Natural killer cell (primary cell): ENCODE measurements at regions not wholly inside any gene's neighbourhood (a gene's known extent, or its start where the extent isn't known, plus 50 kb on each side); places are given as distances from the start of the nearest gene placed in this dataset.

ENCODE experiments used
- ATAC-seq, 3 donors: fragments of 150-1000 bp in 2 of 3; fragments of 200-7000 bp in 1 of 3; cut with Tn5 transposase; 1 replicate in 1 of 3; 2 replicates in 2 of 3; pipeline ENCODE4 v1.10.0; 2021; ENCODE audit warnings: mild to moderate bottlenecking in 2 of 3, moderate library complexity in 2 of 3
- DNase-seq, 2 donors: peaks; one replicate each; pipeline versions ENCODE4 v3.0.0 to v3.0.0-alpha.2; 2013 to 2021; ENCODE audit warnings: mixed read lengths in 1 of 2
- H3K27ac ChIP-seq: one replicate; pipeline ENCODE4 v1.5.1; 2013; ENCODE audit warnings: mild to moderate bottlenecking, low read length
- H3K27me3 ChIP-seq: one replicate; pipeline ENCODE4 v1.6.1; 2013; ENCODE audit warnings: low read length; ENCODE audit not compliant: control insufficient read depth, insufficient read depth
- H3K36me3 ChIP-seq: one replicate; pipeline ENCODE4 v1.6.1; 2013; ENCODE audit warnings: low read length; ENCODE audit not compliant: control insufficient read depth, insufficient read depth
- H3K4me1 ChIP-seq: one replicate; pipeline ENCODE4 v1.6.1; 2013; ENCODE audit warnings: low read length; ENCODE audit not compliant: control insufficient read depth, insufficient read depth
- H3K4me3 ChIP-seq: one replicate; pipeline ENCODE4 v1.5.1; 2013; ENCODE audit warnings: low read length
- H3K9me3 ChIP-seq: one replicate; pipeline ENCODE4 v1.6.1; 2013; ENCODE audit warnings: low read length; ENCODE audit not compliant: control insufficient read depth, insufficient read depth
- H3K27ac Mint-ChIP-seq, 2 donors: one replicate each; pipeline ENCODE4 v1.8.0; 2022; ENCODE audit warnings: mild to moderate bottlenecking in 2 of 2, mixed read lengths in 2 of 2, moderate library complexity in 1 of 2
- H3K27me3 Mint-ChIP-seq, 2 donors: one replicate each; pipeline ENCODE4 v1.8.0; 2022; ENCODE audit warnings: low read depth in 2 of 2, mixed read lengths in 2 of 2
- H3K36me3 Mint-ChIP-seq: one replicate; pipeline ENCODE4 v1.8.0; 2022; ENCODE audit warnings: mixed read lengths
- H3K4me1 Mint-ChIP-seq, 2 donors: one replicate each; pipeline ENCODE4 v1.8.0; 2022; ENCODE audit warnings: mixed read lengths in 2 of 2
- H3K4me3 Mint-ChIP-seq: one replicate; pipeline ENCODE4 v1.8.0; 2022; ENCODE audit warnings: mild to moderate bottlenecking, moderate library complexity, mixed read lengths
- H3K9me3 Mint-ChIP-seq, 2 donors: one replicate each; pipeline ENCODE4 v1.8.0; 2022; ENCODE audit warnings: mixed read lengths in 2 of 2
- WGBS: methylation state at CpG from one replicate; pipeline ENCODE4 v1.1.7; 2013; ENCODE audit warnings: missing lambda C conversion rate; ENCODE audit not compliant: insufficient coverage; 5-methylcytosine and 5-hydroxymethylcytosine counted together
- intact Hi-C: fragments of 100-400 bp; cut with micrococcal nuclease; formaldehyde crosslinking; loops from one replicate; pipeline ENCODE4 v1.14.2; 2022
- TF ChIP-seq, protein P1 (sequence below): fragments of 200-600 bp; IDR thresholded peaks from one replicate; pipeline ENCODE4 v1.8.0; 2022; ENCODE audit warnings: antibody characterized with exemption

- Mint-ChIP-seq H3K9me3 (peaks cover 22% of the 10 kb centered on the region in 2 donors), H3K27ac (no peak overlapping the region), H3K4me3 (no peak overlapping the region), H3K36me3 (peaks cover 13% of the 10 kb centered on the region), H3K27me3 (no peaks in the 10 kb centered on the region), H3K4me1 (no peaks in the 10 kb centered on the region)
- H3K36me3 ChIP-seq: no peaks in the 10 kb centered on the region
- no peak overlapping the region for H3K27ac ChIP-seq
- WGBS: no CpG with 5 or more reads among the region's 1 CpG
- no peaks in the 10 kb centered on the region for H3K4me1 ChIP-seq
- DNase-seq (no peak), ATAC-seq (no peak)
- H3K27me3 ChIP-seq: no peaks in the 10 kb centered on the region
- H3K9me3 ChIP-seq: no peaks in the 10 kb centered on the region
- no peak overlapping the region for H3K4me3 ChIP-seq
- TF ChIP-seq, protein P1, sequence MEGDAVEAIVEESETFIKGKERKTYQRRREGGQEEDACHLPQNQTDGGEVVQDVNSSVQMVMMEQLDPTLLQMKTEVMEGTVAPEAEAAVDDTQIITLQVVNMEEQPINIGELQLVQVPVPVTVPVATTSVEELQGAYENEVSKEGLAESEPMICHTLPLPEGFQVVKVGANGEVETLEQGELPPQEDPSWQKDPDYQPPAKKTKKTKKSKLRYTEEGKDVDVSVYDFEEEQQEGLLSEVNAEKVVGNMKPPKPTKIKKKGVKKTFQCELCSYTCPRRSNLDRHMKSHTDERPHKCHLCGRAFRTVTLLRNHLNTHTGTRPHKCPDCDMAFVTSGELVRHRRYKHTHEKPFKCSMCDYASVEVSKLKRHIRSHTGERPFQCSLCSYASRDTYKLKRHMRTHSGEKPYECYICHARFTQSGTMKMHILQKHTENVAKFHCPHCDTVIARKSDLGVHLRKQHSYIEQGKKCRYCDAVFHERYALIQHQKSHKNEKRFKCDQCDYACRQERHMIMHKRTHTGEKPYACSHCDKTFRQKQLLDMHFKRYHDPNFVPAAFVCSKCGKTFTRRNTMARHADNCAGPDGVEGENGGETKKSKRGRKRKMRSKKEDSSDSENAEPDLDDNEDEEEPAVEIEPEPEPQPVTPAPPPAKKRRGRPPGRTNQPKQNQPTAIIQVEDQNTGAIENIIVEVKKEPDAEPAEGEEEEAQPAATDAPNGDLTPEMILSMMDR: no peak
- intact Hi-C loops: no loop called here
These were observed 872.9 kb downstream of the TAF11L14 start for GRCh38 chr5:18507114-18507513.

- Mint-ChIP-seq H3K4me1 (no peaks in the 10 kb centered on the region), H3K27ac (no peak overlapping the region), H3K4me3 (no peak overlapping the region), H3K36me3 (peaks cover 20% of the 10 kb centered on the region), H3K9me3 (peaks cover 19 to 20% of the 10 kb centered on the region in 2 donors), H3K27me3 (no peaks in the 10 kb centered on the region)
- Histone ChIP-seq H3K4me1 (no peaks in the 10 kb centered on the region), H3K27ac (no peak overlapping the region), H3K4me3 (no peak overlapping the region), H3K36me3 (no peaks in the 10 kb centered on the region), H3K27me3 (no peaks in the 10 kb centered on the region), H3K9me3 (peaks cover 6% of the 10 kb centered on the region)
- no peak for ATAC-seq
- intact Hi-C loops: no loop called here
- WGBS: 95% methylated on average over 4 of the region's 6 CpGs
- no peak for DNase-seq
- TF ChIP-seq, protein P1: no peak
These were observed 883.6 kb downstream of the TAF11L14 start for GRCh38 chr5:18517641-18518380.

- Histone ChIP-seq H3K27me3 (no peaks in the 10 kb centered on the region), H3K9me3 (peaks cover 8% of the 10 kb centered on the region), H3K4me3 (no peak overlapping the region), H3K36me3 (no peaks in the 10 kb centered on the region), H3K27ac (no peak overlapping the region), H3K4me1 (no peaks in the 10 kb centered on the region)
- no peaks in the 10 kb centered on the region for H3K4me1 Mint-ChIP-seq
- no peaks in the 10 kb centered on the region for H3K27me3 Mint-ChIP-seq
- H3K9me3 Mint-ChIP-seq: peaks cover 14% of the 10 kb centered on the region in 2 donors
- TF ChIP-seq, protein P1: no peak
- no peak overlapping the region for H3K27ac Mint-ChIP-seq
- intact Hi-C loops: no loop called here
- no CpG with 5 or more reads among the region's 2 CpGs for WGBS
- H3K36me3 Mint-ChIP-seq: peaks cover 20% of the 10 kb centered on the region
- no peak overlapping the region for H3K4me3 Mint-ChIP-seq
- ATAC-seq: no peak
- DNase-seq: no peak
These were observed 889.1 kb downstream of the TAF11L14 start for GRCh38 chr5:18523380-18523779.
